Activated CD4-positive, alpha-beta T cell treated with anti-CD3 and anti-CD28 coated beads, Interleukin-2, amount 10 ng/mL, durations not matched to agents 24 days and 14 days (primary cell): ENCODE measurements at regions not wholly inside any gene's neighbourhood (a gene's known extent, or its start where the extent isn't known, plus 50 kb on each side); places are given as distances from the start of the nearest gene placed in this dataset.
A peak's percentile ranks its signal among the peaks of the same experiment; 100 is the strongest.

Source experiments
- DNase-seq: peaks from one replicate; pipeline ENCODE4 v3.0.0; 2022
- H3K27ac Mint-ChIP-seq: one replicate; pipeline ENCODE4 v1.8.0; 2022; ENCODE audit warnings: mild to moderate bottlenecking, mixed read lengths
- H3K27me3 Mint-ChIP-seq: one replicate; pipeline ENCODE4 v1.8.0; 2022; ENCODE audit warnings: mixed read lengths
- H3K36me3 Mint-ChIP-seq: one replicate; pipeline ENCODE4 v1.8.0; 2022; ENCODE audit warnings: low read depth, mild to moderate bottlenecking, mixed read lengths
- H3K4me1 Mint-ChIP-seq: one replicate; pipeline ENCODE4 v1.8.0; 2021; ENCODE audit warnings: mixed read lengths
- H3K4me3 Mint-ChIP-seq: one replicate; pipeline ENCODE4 v1.8.0; 2022; ENCODE audit warnings: mild to moderate bottlenecking, moderate library complexity, mixed read lengths
- H3K9me3 Mint-ChIP-seq: one replicate; pipeline ENCODE4 v1.8.0; 2021; ENCODE audit warnings: mixed read lengths
- intact Hi-C: fragments of 100-400 bp; cut with micrococcal nuclease; formaldehyde crosslinking; loops from one replicate; pipeline ENCODE4 v1.15.1; 2023

DNA sequence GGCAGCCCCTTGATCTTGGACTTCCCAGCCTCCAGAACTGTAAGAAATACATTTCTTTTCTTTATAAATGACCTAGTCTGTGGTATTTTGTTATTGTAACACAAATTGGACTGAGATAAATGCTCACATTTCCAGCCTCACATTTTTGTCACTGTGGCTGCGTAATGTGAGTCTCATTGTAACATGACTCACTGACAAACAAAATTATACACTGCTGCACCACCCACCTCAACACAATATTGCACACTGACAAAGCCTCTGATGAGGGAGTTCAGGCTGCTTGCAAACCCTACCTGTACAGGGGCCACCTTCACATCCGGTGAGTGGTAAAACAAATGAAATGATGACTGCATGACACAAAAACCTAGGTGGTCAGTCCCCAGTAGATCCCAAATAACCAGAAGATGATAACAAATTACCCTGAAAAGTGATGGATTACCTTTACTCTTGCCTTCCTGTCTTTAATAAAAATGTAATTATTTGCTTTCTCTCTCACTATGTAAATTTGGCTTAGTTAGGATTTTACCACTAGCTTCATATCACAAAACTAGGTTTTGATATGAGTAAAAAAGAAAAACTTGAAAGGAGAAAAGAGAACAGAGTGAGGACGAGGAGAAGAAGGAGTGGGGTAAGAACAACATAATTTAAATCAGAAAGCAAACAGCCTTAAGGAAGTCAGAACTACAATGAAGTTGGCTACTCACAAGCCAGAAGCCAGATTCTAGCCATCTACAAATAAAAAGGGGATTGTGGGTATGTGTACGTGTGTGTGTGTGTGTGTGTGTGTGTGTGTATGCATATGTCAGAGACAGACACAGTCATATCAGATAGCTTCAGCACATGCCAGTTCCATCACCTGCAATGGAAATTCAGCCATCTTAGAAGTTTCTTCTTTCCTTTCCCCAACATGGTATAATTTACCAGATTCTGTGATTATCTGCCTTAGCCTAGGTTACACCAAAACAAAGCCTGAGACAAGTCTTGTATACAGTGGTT, 53.4 kb upstream of the SESN3 start:
- Mint-ChIP-seq H3K27me3 (no peaks in the 10 kb centered on the region), H3K4me3 (no peak overlapping the region), H3K36me3 (peaks cover 2% of the 10 kb centered on the region), H3K4me1 (peaks cover 6% of the 10 kb centered on the region), H3K27ac (peak overlapping the region; percentile 59), H3K9me3 (peaks cover 6% of the 10 kb centered on the region)
- intact Hi-C loops: no loop called here
- DNase-seq: no peak

DNA sequence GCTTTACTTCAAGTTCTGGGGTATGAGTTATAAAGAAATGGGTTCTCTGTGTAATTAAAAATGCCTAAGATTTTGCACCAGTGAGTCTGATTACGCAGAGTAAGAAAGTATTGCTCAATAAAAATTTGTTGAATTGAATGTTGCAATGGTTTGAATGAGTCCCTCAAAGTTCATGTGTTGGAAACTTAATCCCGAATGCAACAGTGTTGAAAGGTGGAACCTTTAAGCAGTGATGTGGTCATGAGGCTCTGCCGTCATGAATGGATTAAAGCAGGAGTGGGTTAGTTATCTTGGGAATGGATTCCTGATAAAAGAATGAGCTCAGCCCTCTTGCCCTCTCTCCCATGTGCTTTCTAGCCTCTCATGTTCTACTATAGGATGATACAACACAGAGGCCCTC, 52.6 kb upstream of the SESN3 start:
- Mint-ChIP-seq H3K9me3 (peaks cover 6% of the 10 kb centered on the region), H3K4me3 (no peak overlapping the region), H3K36me3 (peaks cover 2% of the 10 kb centered on the region), H3K4me1 (peaks cover 6% of the 10 kb centered on the region), H3K27me3 (no peaks in the 10 kb centered on the region), H3K27ac (no peak overlapping the region)
- no peak for DNase-seq
- intact Hi-C loops: no loop called here

DNA sequence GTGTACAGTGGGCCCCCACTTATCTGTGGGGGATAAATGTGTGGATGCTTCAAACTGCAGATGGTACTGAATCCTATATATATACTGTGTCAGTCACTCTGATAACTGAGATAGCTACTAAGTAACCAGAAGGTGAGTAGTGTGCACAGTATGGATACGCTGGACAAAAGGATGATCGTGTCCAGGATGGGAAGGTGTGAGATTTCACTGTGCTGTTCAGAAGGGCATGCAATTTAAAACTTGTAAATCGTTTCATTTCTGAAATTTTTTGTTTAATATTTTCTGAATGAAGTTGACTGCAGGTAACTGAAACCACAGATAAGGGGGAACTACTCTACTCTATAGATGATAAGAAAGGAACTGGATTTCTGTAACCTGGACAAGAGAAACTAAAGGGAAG, 52.1 kb upstream of the SESN3 start:
- no peak for DNase-seq
- intact Hi-C loops: no loop called here
- Mint-ChIP-seq H3K4me3 (no peak overlapping the region), H3K36me3 (peaks cover 2% of the 10 kb centered on the region), H3K27ac (no peak overlapping the region), H3K27me3 (no peaks in the 10 kb centered on the region), H3K9me3 (peaks cover 6% of the 10 kb centered on the region), H3K4me1 (peaks cover 6% of the 10 kb centered on the region)

DNA sequence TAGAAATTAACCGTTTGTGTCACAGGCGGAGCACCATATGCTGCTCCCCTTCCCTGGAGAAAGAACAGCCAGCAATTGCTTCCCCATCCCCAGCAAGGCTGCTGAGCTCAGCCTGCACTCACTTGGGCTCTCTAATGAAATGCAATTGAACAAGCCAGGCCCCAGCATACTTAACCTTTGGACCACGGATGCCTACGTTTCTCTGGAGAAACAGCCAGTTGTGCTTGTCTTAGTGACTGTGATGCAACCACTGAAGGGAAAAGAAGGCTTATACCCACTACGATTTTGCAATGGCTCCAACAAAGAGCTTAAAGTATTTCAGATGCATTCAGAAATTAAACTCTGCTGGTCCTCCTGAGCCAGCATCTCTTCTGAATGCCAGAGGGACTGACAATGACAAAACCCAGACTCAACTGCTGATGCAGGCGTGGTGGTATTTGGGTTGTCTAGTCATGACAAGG, 51.3 kb upstream of the SESN3 start:
- no peak for DNase-seq
- peaks cover 2% of the 10 kb centered on the region for H3K27me3 Mint-ChIP-seq
- peaks cover 3% of the 10 kb centered on the region for H3K9me3 Mint-ChIP-seq
- H3K4me1 Mint-ChIP-seq: peaks cover 6% of the 10 kb centered on the region
- intact Hi-C loops: no loop called here
- peaks cover 2% of the 10 kb centered on the region for H3K36me3 Mint-ChIP-seq
- no peak overlapping the region for H3K27ac Mint-ChIP-seq
- no peak overlapping the region for H3K4me3 Mint-ChIP-seq
